GM18868 (cell line): ENCODE measurements at regions not wholly inside any gene's neighbourhood (a gene's known extent, or its start where the extent isn't known, plus 50 kb on each side); places are given as distances from the start of the nearest gene placed in this dataset.
A peak's percentile ranks its signal among the peaks of the same experiment; 100 is the strongest.
"Not testable (repeated sequence)": the region's sequence is repeated elsewhere in the genome, so short reads cannot be mapped to it uniquely, and the experiment has no call there.

Source experiments
- ATAC-seq: cut with Tn5 transposase; IDR thresholded peaks from one replicate; pipeline ENCODE4 v1.9.1; 2021; ENCODE audit warnings: mild to moderate bottlenecking, moderate library complexity; ENCODE audit not compliant: unreplicated experiment

- ATAC-seq, result no peak
Observed at GRCh38 chr13:64753233-64754000, 2476.7 kb downstream of the PCDH9 start.

- no peak for ATAC-seq
Observed at GRCh38 chr13:64749301-64749700, 2480.8 kb downstream of the PCDH9 start.

- no peak for ATAC-seq
Observed at GRCh38 chr13:64746845-64747244, 2483.3 kb downstream of the PCDH9 start.

GRCh38 chr13:64740493-64740892, 2489.6 kb downstream of the PCDH9 start:
- ATAC-seq, result no peak

- peak; percentile 42 for ATAC-seq
Observed at GRCh38 chr13:64725492-64725891, 2504.6 kb downstream of the PCDH9 start.

GRCh38 chr13:64723724-64724123, 2506.4 kb downstream of the PCDH9 start:
- ATAC-seq, result no peak

- no peak for ATAC-seq
Observed at GRCh38 chr13:64718116-64718515, 2512.0 kb downstream of the PCDH9 start.

GRCh38 chr13:64716936-64717335, 2513.2 kb downstream of the PCDH9 start:
- ATAC-seq, result no peak

GRCh38 chr13:64709079-64709478, 2521.1 kb downstream of the PCDH9 start:
- ATAC-seq, result no peak

- ATAC-seq, result no peak
Observed at GRCh38 chr13:64704121-64704649, 2526.0 kb downstream of the PCDH9 start.

- no peak for ATAC-seq
Observed at GRCh38 chr13:64697226-64697625, 2532.9 kb downstream of the PCDH9 start.

GRCh38 chr13:64688893-64689677, 2541.1 kb downstream of the PCDH9 start:
- ATAC-seq, result no peak

- ATAC-seq, result not testable (repeated sequence)
Observed at GRCh38 chr13:64686536-64686935, 2543.6 kb downstream of the PCDH9 start.

GRCh38 chr13:64684685-64685431, 2545.3 kb downstream of the PCDH9 start:
- no peak for ATAC-seq

- no peak for ATAC-seq
Observed at GRCh38 chr13:64684108-64684507, 2546.0 kb downstream of the PCDH9 start.

GRCh38 chr13:64680739-64681138, 2549.4 kb downstream of the PCDH9 start:
- ATAC-seq, result no peak

GRCh38 chr13:64675255-64675892, 2554.8 kb downstream of the PCDH9 start:
- ATAC-seq, result no peak

GRCh38 chr13:64674126-64674525, 2556.0 kb downstream of the PCDH9 start:
- no peak for ATAC-seq

GRCh38 chr13:64672751-64673150, 2557.4 kb downstream of the PCDH9 start:
- ATAC-seq, result no peak

GRCh38 chr13:64662887-64663593, 2567.1 kb downstream of the PCDH9 start:
- no peak for ATAC-seq
